IPS DF 19.7 (cell line): ENCODE measurements at regions not wholly inside any gene's neighbourhood (a gene's known extent, or its start where the extent isn't known, plus 50 kb on each side); places are given as distances from the start of the nearest gene placed in this dataset.
A peak's percentile ranks its signal among the peaks of the same experiment; 100 is the strongest.

ENCODE experiments used
- DNase-seq: peaks from one replicate; pipeline ENCODE4 v3.0.0-alpha.2; 2013; ENCODE audit warnings: low read depth, low spot score

- DNase-seq: no peak
These were observed 96.6 kb upstream of the HS3ST5 start for GRCh38 chr6:114439411-114439810.

- no peak for DNase-seq
These were observed 94.4 kb upstream of the HS3ST5 start for GRCh38 chr6:114437235-114437634.

GRCh38 chr6:114436691-114437090 is 93.9 kb upstream of the HS3ST5 start:
- DNase-seq: no peak

DNA sequence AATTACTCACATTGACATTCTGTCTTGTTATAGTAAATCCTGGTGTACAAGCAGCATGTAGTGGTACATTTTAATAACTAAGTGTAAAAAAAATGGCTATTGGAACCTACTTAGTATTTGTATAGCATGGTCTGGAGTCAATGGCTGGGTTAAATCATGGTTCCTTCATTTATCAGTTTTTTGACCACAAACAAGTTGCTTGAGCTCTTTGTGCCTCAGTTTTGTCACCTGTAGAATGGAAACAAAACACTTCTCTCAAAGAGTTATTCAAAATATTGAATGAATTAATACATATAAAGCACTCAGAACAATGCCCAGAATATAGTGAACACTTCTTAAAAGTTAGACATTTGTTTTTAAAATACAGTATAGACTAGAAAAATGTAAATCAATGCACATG is 93.2 kb upstream of the HS3ST5 start:
- no peak for DNase-seq

- DNase-seq: no peak
These were observed 89.6 kb upstream of the HS3ST5 start for GRCh38 chr6:114432400-114432799.

- DNase-seq: no peak
These were observed 88.8 kb upstream of the HS3ST5 start for GRCh38 chr6:114431641-114432040.

GRCh38 chr6:114430534-114431124 is 87.8 kb upstream of the HS3ST5 start:
- no peak for DNase-seq

DNA sequence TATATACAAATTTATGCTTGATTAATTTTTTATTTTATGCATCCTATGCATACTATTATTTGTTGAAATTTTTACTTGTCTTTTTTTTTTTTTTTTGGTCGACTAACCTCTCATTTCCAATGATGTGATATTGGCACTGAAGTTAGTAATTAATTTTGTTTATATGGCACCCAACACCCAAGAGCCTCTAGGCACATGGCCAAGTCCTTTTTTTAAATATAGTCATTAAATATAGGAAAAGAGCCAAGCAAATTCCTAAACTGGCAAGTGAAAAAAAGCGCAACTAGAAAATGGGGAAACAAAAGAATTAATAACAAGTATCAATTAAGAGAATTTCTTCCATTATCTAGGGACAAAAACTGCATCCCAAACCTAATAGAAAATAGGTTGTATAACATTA is 85.5 kb upstream of the HS3ST5 start:
- no peak for DNase-seq

GRCh38 chr6:114421199-114421598 is 78.4 kb upstream of the HS3ST5 start:
- DNase-seq: peak; percentile 71

DNA sequence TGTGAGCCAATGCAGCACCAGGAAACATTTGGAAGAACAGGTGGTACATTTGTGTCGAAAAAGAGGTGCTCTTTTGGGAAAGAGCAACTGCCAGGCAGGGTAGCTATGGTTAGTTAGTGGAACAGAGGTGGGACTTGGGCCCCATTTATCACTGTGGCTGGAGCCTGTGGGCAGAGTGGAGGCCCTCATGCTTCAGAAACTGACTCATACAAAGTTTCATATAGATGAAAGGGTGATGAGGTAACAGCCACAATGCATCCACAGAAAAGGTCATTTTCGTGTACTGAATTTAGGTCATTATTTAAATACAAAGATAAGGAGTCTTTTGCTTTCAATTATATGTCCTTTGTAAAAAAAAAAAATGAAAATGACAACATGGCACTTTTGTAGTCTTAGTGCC is 76.4 kb upstream of the HS3ST5 start:
- DNase-seq: no peak

DNA sequence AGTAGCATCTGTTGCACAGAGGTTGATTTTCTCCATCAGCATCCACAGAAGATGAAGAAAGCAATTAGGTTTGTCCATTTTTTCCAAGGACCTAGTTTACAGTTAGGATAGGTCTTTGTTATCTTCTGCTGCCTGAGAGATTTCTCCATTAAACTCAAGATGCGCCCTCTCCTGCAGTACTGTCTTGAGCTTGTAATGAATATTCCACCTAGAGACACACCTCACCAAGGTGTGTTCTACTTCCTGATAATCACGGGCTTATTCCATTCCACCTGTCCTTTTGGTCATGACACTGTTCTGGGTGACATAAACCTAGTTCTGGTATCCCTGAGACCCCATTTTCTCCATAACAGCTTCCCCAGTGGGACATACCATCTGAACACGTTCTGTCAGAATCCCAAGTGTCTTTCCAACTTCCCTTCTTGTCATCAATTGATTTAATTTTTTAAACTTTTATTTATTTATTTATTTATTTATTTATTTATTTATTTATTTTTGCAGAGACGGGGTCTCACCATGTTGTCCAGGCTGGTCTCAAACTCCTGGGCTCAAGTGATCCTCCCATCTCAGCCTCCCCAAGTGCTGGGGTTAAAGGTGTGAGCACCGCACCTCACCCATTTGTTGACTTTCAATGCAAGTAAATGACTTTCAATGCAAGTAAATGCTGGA is 75.6 kb upstream of the HS3ST5 start:
- no peak for DNase-seq

DNA sequence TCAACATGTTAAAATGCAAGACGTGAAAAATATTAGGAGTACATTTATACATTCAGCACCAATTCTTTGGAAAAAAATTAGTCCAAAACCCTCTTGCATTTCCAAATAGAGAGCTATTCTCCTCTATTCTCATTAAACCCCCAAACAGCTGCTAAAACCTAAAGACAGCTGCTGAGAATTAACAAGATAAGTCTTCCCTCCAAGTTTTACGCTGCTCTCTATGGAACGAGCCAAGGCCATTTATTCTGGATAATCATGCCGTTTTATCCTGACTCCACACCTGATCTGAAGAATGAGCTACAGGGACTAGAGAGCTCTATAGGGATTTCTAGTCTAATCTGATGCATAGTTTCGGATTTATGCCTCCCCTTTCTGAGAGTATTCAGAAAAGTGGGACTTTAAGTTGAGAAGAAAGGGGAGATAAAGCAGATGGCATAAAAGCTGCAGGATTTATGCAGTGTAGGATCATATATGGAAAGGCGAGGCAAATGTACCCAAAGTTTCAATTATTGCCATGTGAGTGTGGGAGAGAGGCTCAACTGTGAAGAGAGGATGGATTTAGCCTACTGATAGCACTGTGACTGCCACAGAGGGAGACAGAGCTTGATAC is 64.7 kb upstream of the HS3ST5 start:
- no peak for DNase-seq

- no peak for DNase-seq
These were observed 61.6 kb upstream of the HS3ST5 start for GRCh38 chr6:114404339-114404955.

- DNase-seq: no peak
These were observed 61.0 kb upstream of the HS3ST5 start for GRCh38 chr6:114403858-114404257.

- no peak for DNase-seq
These were observed 55.7 kb upstream of the HS3ST5 start for GRCh38 chr6:114398481-114398880.
